A549 (cell line): ENCODE measurements at regions not wholly inside any gene's neighbourhood (a gene's known extent, or its start where the extent isn't known, plus 50 kb on each side); places are given as distances from the start of the nearest gene placed in this dataset.

ENCODE experiments used
- ATAC-seq, 2 experiments: fragments of 200-7000 bp in 1 of 2; fragments of >200 bp in 1 of 2; cut with Nextera tagmentation in 1 of 2; cut with Tn5 transposase in 1 of 2; 3 replicates each; pipeline versions ENCODE4 v1.8.0 to v1.9.1; 2018 to 2020; ENCODE audit warnings: mild to moderate bottlenecking in 1 of 2, moderate library complexity in 1 of 2
- CTCF ChIA-PET: fragments of 300-600 bp; sonication (Branson Sonifier 250); formaldehyde crosslinking; extraction: SDS; loops from one replicate; lab custom pipeline; 2021; ENCODE audit warnings: antibody characterized with exemption, inconsistent platforms; lab: Yijun Ruan, JAX
- POLR2A ChIA-PET: fragments of 350-600 bp; formaldehyde crosslinking; extraction: SDS; loops from one replicate; lab custom pipeline; 2021; ENCODE audit warnings: antibody characterized with exemption, inconsistent platforms; lab: Yijun Ruan, JAX
- DNase-seq, 2 experiments: peaks; one replicate each; pipeline versions ENCODE4 v3.0.0 to v3.0.0-alpha.2; 2011 to 2016; ENCODE audit warnings: low read depth in 1 of 2, low spot score in 1 of 2
- FAIRE-seq: peaks from 2 replicates; lab custom pipeline; 2011; peaks lifted over from hg19 to GRCh38; lab: Jason Lieb, UNC
- H3K27ac ChIP-seq, 2 experiments: fragments of >200 bp; sonication (Bioruptor Twin); formaldehyde crosslinking; 3 replicates each; pipeline ENCODE4 v1.5.1; 2016 to 2017
- H3K4me1 ChIP-seq: fragments of >200 bp; sonication (Bioruptor Twin); formaldehyde crosslinking; 3 replicates; pipeline ENCODE4 v1.6.1; 2016
- H3K4me2 ChIP-seq: fragments of >200 bp; sonication (Bioruptor Twin); formaldehyde crosslinking; 3 replicates; pipeline ENCODE4 v1.6.1; 2016
- H3K4me3 ChIP-seq: fragments of >200 bp; sonication (Bioruptor Twin); formaldehyde crosslinking; 3 replicates; pipeline ENCODE4 v1.5.1; 2016
- H3K9me3 ChIP-seq: fragments of >200 bp; sonication (Bioruptor Twin); formaldehyde crosslinking; 3 replicates; pipeline ENCODE4 v1.6.1; 2016
- BHLHE40 ChIP-seq: IDR thresholded peaks from 2 replicates; pipeline ENCODE4 v1.6.1; 2012; ENCODE audit warnings: low read depth, low read length, inconsistent platforms
- CEBPB ChIP-seq, 2 experiments: fragments of >200 bp in 1 of 2; sonication (Bioruptor Twin) in 1 of 2; formaldehyde crosslinking in 1 of 2; IDR thresholded peaks; 2 replicates each; pipeline ENCODE4 v1.6.1; 2012 to 2016
- CHD4 ChIP-seq: fragments of 200-600 bp; sonication (generic); IDR thresholded peaks from 2 replicates; pipeline ENCODE4 v1.6.1; 2016; ENCODE audit warnings: antibody characterized with exemption, mild to moderate bottlenecking, borderline replicate concordance
- EP300 ChIP-seq, 2 experiments: fragments of >200 bp; sonication (Bioruptor Twin); formaldehyde crosslinking; IDR thresholded peaks; 2 replicates in 1 of 2; 3 replicates in 1 of 2; pipeline ENCODE4 v1.6.1; 2016 to 2017
- FOSB ChIP-seq: fragments of 250-450 bp; sonication (Bioruptor Pico); IDR thresholded peaks from 2 replicates; pipeline ENCODE4 v1.5.0; 2020; ENCODE audit warnings: mild to moderate bottlenecking, moderate library complexity
- FOSL2 ChIP-seq, 2 experiments: fragments of 450-650 bp in 1 of 2; fragments of >200 bp in 1 of 2; sonication (Bioruptor Twin) in 1 of 2; formaldehyde crosslinking; IDR thresholded peaks; 2 replicates each; pipeline versions ENCODE4 v1.5.0 to v1.6.1; 2016 to 2020; ENCODE audit warnings: mild to moderate bottlenecking in 1 of 2, moderate library complexity in 1 of 2
- HES2 ChIP-seq: fragments of >200 bp; sonication (Bioruptor Twin); formaldehyde crosslinking; IDR thresholded peaks from 2 replicates; pipeline ENCODE4 v1.6.1; 2016
- HEYL ChIP-seq: fragments of 250-450 bp; sonication (Bioruptor Pico); IDR thresholded peaks from 2 replicates; pipeline ENCODE4 v1.8.0; 2021; ENCODE audit warnings: mild to moderate bottlenecking, moderate library complexity
- HOXA7 ChIP-seq: fragments of 250-450 bp; sonication (Bioruptor Pico); IDR thresholded peaks from 2 replicates; pipeline ENCODE4 v1.5.0; 2020; ENCODE audit warnings: mild to moderate bottlenecking, moderate library complexity
- HOXB5 ChIP-seq: fragments of 250-450 bp; sonication (Bioruptor Pico); IDR thresholded peaks from 2 replicates; pipeline ENCODE4 v1.5.0; 2020; ENCODE audit warnings: mild to moderate bottlenecking, moderate library complexity
- MAFK ChIP-seq: fragments of 450-650 bp; IDR thresholded peaks from 2 replicates; pipeline ENCODE4 v1.6.1; 2014; ENCODE audit not compliant: partially characterized antibody
- MAX ChIP-seq: IDR thresholded peaks from 2 replicates; pipeline ENCODE4 v1.6.1; 2012
- MAZ ChIP-seq: fragments of 150-350 bp; IDR thresholded peaks from 2 replicates; pipeline ENCODE4 v1.6.1; 2014; ENCODE audit warnings: antibody characterized with exemption, low read depth, low read length, borderline replicate concordance
- NPAS2 ChIP-seq: fragments of 250-450 bp; sonication (Bioruptor Pico); IDR thresholded peaks from 2 replicates; pipeline ENCODE4 v1.8.0; 2022; ENCODE audit warnings: mild to moderate bottlenecking, moderate library complexity, borderline replicate concordance
- NR3C1 ChIP-seq: fragments of >200 bp; sonication (Bioruptor Twin); formaldehyde crosslinking; IDR thresholded peaks from 3 replicates; pipeline ENCODE4 v1.6.1; 2017
- PHF8 ChIP-seq: fragments of 200-600 bp; sonication (generic); IDR thresholded peaks from 2 replicates; pipeline ENCODE4 v1.6.1; 2016; ENCODE audit warnings: low read depth, mild to moderate bottlenecking, antibody characterized with exemption, moderate library complexity, borderline replicate concordance
- POLR2AphosphoS2 ChIP-seq: conservative IDR thresholded peaks from 2 replicates; pipeline ENCODE4 v1.6.1; 2012; ENCODE audit warnings: low read length, improper control_type of control experiment, inconsistent platforms
- RAD21 ChIP-seq, 2 experiments: fragments of >200 bp in 1 of 2; sonication (Bioruptor Twin) in 1 of 2; formaldehyde crosslinking in 1 of 2; IDR thresholded peaks in 1 of 2; conservative IDR thresholded peaks in 1 of 2; 2 replicates in 1 of 2; 3 replicates in 1 of 2; pipeline ENCODE4 v1.6.1; 2012 to 2018; ENCODE audit warnings: inconsistent platforms in 1 of 2
- RARB ChIP-seq: fragments of 250-450 bp; sonication (Bioruptor Pico); IDR thresholded peaks from 2 replicates; pipeline ENCODE4 v1.8.0; 2021; ENCODE audit warnings: mild to moderate bottlenecking, moderate library complexity
- RCOR1 ChIP-seq: fragments of 150-350 bp; IDR thresholded peaks from 2 replicates; pipeline ENCODE4 v1.6.1; 2014; ENCODE audit warnings: antibody characterized with exemption, low read length, low read depth
- TFCP2L1 ChIP-seq: fragments of 250-450 bp; sonication (Bioruptor Pico); IDR thresholded peaks from 2 replicates; pipeline ENCODE4 v1.5.0; 2021; ENCODE audit warnings: mild to moderate bottlenecking
- TP53 ChIP-seq: fragments of 250-450 bp; sonication (Bioruptor Pico); IDR thresholded peaks from 2 replicates; pipeline ENCODE4 v1.5.0; 2021; ENCODE audit warnings: mild to moderate bottlenecking, moderate library complexity
- WGBS: methylation state at CpG from one replicate; pipeline ENCODE4 v1.1.6; 2017; ENCODE audit errors: missing lambda C conversion rate; 5-methylcytosine and 5-hydroxymethylcytosine counted together
- TF ChIP-seq, protein P1 (sequence below): fragments of 250-450 bp; sonication (Bioruptor Pico); IDR thresholded peaks from 2 replicates; pipeline ENCODE4 v1.5.0; 2021; ENCODE audit warnings: mild to moderate bottlenecking, moderate library complexity, borderline replicate concordance
- TF ChIP-seq, protein P2 (sequence below): fragments of >200 bp; sonication (Bioruptor Twin); formaldehyde crosslinking; IDR thresholded peaks from 3 replicates; pipeline ENCODE4 v1.5.1; 2016

- H3K4me1 ChIP-seq = no peaks in the 10 kb centered on the region
- ChIA-PET POLR2A (no interaction called here), CTCF (no interaction called here)
- H3K4me2 ChIP-seq = no peak overlapping the region
- H3K9me3 ChIP-seq = no peaks in the 10 kb centered on the region
- FAIRE-seq (no peak), ATAC-seq (no peak), DNase-seq (no peak)
- TF ChIP-seq EP300 (IDR thresholded peaks at IDR 0.05) = no peak
- no peak for TF ChIP-seq FOSL2 (IDR thresholded peaks at IDR 0.05)
- no peak for TF ChIP-seq FOSL2 (CRISPR knock-in tag; IDR thresholded peaks at IDR 0.05)
- TF ChIP-seq HOXA7 (CRISPR knock-in tag) = no peak
- no peak for TF ChIP-seq RCOR1
- TF ChIP-seq MAZ = no peak
- TF ChIP-seq HES2 = no peak
- TF ChIP-seq BHLHE40 = no peak
- TF ChIP-seq HOXB5 (CRISPR knock-in tag) = no peak
- TF ChIP-seq NR3C1 = no peak
- TF ChIP-seq TP53 (CRISPR knock-in tag) = no peak
- no peak for TF ChIP-seq PHF8
- no peak for TF ChIP-seq FOSB (CRISPR knock-in tag)
- TF ChIP-seq NPAS2 (CRISPR knock-in tag) = no peak
- no peak for TF ChIP-seq RARB (CRISPR knock-in tag)
- no peak for TF ChIP-seq POLR2AphosphoS2
- no peak for TF ChIP-seq TFCP2L1 (CRISPR knock-in tag)
- TF ChIP-seq CHD4 = no peak
- TF ChIP-seq HEYL (CRISPR knock-in tag) = no peak
- TF ChIP-seq MAFK = no peak
- H3K4me3 ChIP-seq = no peak overlapping the region
- 80% methylated on average over 12 of the region's 12 CpGs for WGBS
- no peak overlapping the region for H3K27ac ChIP-seq
Measured at GRCh38 chr6:169315830-169316614, 62.4 kb upstream of the THBS2 start.

- no peak overlapping the region for H3K4me3 ChIP-seq
- POLR2A ChIA-PET = no interaction called here
- no peak overlapping the region for H3K27ac ChIP-seq
- H3K4me2 ChIP-seq = no peak overlapping the region
- CTCF ChIA-PET = no interaction called here
- 87% methylated on average over 22 of the region's 22 CpGs for WGBS
- ATAC-seq (no peak), DNase-seq (no peak), FAIRE-seq (no peak)
- H3K9me3 ChIP-seq = no peaks in the 10 kb centered on the region
- no peaks in the 10 kb centered on the region for H3K4me1 ChIP-seq
- no peak for TF ChIP-seq BHLHE40
- TF ChIP-seq HOXB5 (CRISPR knock-in tag) = no peak
- no peak for TF ChIP-seq RCOR1
- TF ChIP-seq CEBPB (IDR thresholded peaks at IDR 0.05) = no peak
- no peak for TF ChIP-seq MAX
- TF ChIP-seq, protein P1, sequence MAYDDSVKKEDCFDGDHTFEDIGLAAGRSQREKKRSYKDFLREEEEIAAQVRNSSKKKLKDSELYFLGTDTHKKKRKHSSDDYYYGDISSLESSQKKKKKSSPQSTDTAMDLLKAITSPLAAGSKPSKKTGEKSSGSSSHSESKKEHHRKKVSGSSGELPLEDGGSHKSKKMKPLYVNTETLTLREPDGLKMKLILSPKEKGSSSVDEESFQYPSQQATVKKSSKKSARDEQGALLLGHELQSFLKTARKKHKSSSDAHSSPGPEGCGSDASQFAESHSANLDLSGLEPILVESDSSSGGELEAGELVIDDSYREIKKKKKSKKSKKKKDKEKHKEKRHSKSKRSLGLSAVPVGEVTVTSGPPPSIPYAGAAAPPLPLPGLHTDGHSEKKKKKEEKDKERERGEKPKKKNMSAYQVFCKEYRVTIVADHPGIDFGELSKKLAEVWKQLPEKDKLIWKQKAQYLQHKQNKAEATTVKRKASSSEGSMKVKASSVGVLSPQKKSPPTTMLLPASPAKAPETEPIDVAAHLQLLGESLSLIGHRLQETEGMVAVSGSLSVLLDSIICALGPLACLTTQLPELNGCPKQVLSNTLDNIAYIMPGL (CRISPR knock-in tag) = no peak
- no peak for TF ChIP-seq POLR2AphosphoS2
- no peak for TF ChIP-seq RAD21 (conservative IDR thresholded peaks at IDR 0.05 in 1 of 2, IDR thresholded peaks at IDR 0.05 in 1 of 2)
- TF ChIP-seq, protein P2, sequence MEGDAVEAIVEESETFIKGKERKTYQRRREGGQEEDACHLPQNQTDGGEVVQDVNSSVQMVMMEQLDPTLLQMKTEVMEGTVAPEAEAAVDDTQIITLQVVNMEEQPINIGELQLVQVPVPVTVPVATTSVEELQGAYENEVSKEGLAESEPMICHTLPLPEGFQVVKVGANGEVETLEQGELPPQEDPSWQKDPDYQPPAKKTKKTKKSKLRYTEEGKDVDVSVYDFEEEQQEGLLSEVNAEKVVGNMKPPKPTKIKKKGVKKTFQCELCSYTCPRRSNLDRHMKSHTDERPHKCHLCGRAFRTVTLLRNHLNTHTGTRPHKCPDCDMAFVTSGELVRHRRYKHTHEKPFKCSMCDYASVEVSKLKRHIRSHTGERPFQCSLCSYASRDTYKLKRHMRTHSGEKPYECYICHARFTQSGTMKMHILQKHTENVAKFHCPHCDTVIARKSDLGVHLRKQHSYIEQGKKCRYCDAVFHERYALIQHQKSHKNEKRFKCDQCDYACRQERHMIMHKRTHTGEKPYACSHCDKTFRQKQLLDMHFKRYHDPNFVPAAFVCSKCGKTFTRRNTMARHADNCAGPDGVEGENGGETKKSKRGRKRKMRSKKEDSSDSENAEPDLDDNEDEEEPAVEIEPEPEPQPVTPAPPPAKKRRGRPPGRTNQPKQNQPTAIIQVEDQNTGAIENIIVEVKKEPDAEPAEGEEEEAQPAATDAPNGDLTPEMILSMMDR = no peak
- TF ChIP-seq HEYL (CRISPR knock-in tag) = no peak
Measured at GRCh38 chr6:169313347-169314010, 59.8 kb upstream of the THBS2 start.
